GM18951 (cell line): ENCODE measurements at regions not wholly inside any gene's neighbourhood (a gene's known extent, or its start where the extent isn't known, plus 50 kb on each side); places are given as distances from the start of the nearest gene placed in this dataset.

Experiments used
- POLR2A ChIP-seq: IDR thresholded peaks from 4 replicates; pipeline ENCODE4 v1.6.1; 2011; ENCODE audit warnings: mild to moderate bottlenecking; ENCODE audit not compliant: insufficient read length, insufficient read depth; ENCODE audit errors: extremely low read depth
- in situ Hi-C: fragments of 300-500 bp; cut with MboI; formaldehyde crosslinking; loops from one replicate; pipeline ENCODE4 v1.12.0; 2022; ENCODE audit warnings: low sequenced_read_pairs, mixed read lengths, inconsistent platforms; ENCODE audit not compliant: unreplicated experiment

GRCh38 chr5:96340357-96340756, 92.7 kb downstream of the PCSK1 start:
- TF ChIP-seq POLR2A = no peak
- in situ Hi-C loops = loop anchor here (10.0 to 25.0 kb wide), 2 partner anchors 264 to 678 kb away; no protein-coding TSS in a partner anchor

DNA sequence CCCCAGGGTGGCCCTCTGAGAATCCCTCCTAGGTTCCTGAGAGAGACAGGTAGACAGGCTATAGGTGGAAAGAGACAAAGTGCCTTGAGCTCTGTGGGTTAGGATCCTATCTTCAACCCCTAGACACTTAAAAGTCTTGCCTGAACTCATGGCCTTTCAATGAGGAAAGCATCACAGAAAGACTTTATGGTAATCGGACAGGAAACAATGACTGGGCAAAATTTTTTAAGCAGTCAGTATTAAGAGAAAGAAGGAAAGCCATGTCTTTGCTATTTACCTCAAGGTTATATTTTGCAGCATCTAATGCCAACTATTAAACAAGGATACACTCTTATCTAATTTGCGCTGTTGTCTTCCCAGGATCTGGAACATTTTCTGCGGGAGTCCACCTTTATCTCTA, 93.2 kb downstream of the PCSK1 start:
- in situ Hi-C loops = loop anchor here (10.0 to 25.0 kb wide), 3 partner anchors 265 to 678 kb away; no protein-coding TSS in a partner anchor
- TF ChIP-seq POLR2A = no peak

DNA sequence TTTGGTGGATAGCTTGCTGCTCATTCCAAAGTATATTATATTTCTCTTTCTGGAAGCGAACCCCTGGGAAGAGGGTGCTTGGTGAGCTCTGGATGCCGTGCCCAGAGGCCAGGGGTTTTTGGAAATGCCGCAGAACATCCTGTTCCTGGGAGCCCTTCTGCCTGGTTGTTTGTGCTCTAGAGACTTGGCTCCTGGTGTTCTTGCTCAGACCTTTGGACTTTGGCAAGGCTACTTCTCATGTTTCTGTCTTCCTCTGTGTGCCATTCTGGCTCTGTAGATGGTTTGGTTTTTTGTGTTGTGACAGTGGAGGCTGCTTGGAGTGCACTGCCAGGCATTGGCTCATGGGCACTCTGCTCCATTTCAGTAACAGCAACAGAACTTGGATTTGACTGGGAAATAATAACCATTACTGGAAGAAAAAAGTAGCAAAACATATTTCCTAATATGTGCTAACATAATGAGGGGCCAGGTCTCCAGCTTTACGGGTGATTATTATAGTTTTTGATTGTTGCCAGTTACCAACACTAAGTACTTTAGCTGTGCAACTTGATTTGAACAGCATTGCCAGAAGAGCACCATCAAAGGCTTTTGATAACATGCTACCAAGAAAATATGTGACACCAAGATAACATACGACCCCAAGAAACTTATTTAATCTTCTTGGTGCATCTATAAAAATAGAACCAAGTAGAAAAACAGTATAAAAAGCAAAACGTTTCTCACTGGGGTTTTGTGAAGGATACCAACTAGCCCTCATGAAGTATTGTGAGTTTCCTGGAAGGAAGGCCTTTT, 94.2 kb downstream of the PCSK1 start:
- in situ Hi-C loops = loop anchor here (10.0 to 25.0 kb wide), 2 partner anchors 564 to 677 kb away; no protein-coding TSS in a partner anchor

DNA sequence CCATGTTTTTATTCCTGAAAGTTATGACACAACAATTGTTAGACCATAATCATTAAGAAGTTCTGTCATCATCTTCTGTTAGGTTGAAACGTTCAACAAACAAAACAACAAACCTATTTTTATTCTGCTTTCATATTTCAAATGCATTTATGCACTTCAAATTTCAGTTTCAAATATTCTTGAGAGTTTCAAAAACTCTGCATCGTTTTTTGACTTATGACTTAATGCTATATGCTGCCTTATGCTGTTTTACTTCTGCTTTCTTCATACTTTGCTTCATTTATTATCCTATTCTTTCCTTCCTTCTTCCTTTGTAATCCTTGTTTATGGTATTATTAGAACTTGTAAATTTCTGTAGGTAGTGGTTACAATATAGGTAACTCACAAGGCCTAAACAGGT, 95.0 kb downstream of the PCSK1 start:
- TF ChIP-seq POLR2A = no peak
- in situ Hi-C loops = loop anchor here (10.0 to 25.0 kb wide), 2 partner anchors 563 to 676 kb away; no protein-coding TSS in a partner anchor

More for the DNA sequence above, 94.2 kb downstream of the PCSK1 start:
- no peak for TF ChIP-seq POLR2A

- TF ChIP-seq POLR2A = no peak
- in situ Hi-C loops = loop anchor here (10.0 to 25.0 kb wide), 2 partner anchors 562 to 675 kb away; no protein-coding TSS in a partner anchor
Observed at GRCh38 chr5:96337048-96337781, 95.8 kb downstream of the PCSK1 start.

GRCh38 chr5:96336351-96336985, 96.6 kb downstream of the PCSK1 start:
- no peak for TF ChIP-seq POLR2A
- in situ Hi-C loops = loop anchor here (10.0 to 25.0 kb wide), 2 partner anchors 562 to 674 kb away; no protein-coding TSS in a partner anchor

DNA sequence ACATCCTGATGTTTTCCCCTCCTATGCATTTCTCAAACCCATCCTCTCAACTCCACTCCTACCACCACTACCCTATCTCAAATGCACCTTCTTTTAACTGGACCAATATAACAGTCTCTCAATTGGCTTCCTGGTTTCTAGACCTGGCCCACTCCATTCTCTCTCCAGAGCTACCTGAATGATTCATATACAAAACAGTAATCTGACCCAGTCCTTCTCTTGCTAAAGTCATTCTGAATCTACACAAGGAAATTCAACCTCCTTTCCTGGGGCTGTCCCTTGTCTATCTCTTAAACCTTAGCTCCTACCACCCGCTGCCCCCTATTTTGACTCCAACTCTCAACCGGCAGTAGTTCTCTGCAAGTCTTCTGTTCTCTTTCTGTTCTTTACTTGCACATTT, 97.2 kb downstream of the PCSK1 start:
- no peak for TF ChIP-seq POLR2A
- in situ Hi-C loops = loop anchor here (10.0 to 25.0 kb wide), 2 partner anchors 561 to 674 kb away; no protein-coding TSS in a partner anchor

DNA sequence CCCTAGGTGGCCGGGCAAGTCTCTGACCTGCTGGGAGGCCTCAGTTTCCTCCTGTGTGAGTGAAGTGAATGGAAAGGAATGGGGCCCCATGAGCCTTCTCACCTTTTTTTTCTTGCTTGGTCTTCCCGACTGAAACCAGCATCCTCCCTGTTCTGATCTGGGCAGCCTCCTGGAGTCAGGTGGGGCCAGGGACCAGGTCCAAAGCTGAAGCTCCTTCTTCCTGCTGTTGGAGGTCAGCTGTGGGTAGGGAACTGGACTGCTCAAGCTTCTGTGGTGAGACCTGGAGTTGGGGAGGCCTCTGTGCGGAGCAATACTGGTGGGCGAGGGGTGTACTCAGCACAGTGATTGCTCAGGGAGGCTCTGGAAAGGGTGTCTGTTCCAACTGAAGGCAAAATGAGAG, 99.7 kb downstream of the PCSK1 start:
- no peak for TF ChIP-seq POLR2A
- in situ Hi-C loops = loop anchor here (10.0 to 25.0 kb wide), 2 partner anchors 559 to 671 kb away; no protein-coding TSS in a partner anchor

- no peak for TF ChIP-seq POLR2A
- in situ Hi-C loops = loop anchor here (10.0 to 25.0 kb wide), 2 partner anchors 558 to 670 kb away; no protein-coding TSS in a partner anchor
Observed at GRCh38 chr5:96332535-96333366, 100.3 kb downstream of the PCSK1 start.

GRCh38 chr5:96331681-96332361, 101.2 kb downstream of the PCSK1 start:
- no peak for TF ChIP-seq POLR2A
- in situ Hi-C loops = loop anchor here (10.0 to 25.0 kb wide), 2 partner anchors 557 to 670 kb away; no protein-coding TSS in a partner anchor

DNA sequence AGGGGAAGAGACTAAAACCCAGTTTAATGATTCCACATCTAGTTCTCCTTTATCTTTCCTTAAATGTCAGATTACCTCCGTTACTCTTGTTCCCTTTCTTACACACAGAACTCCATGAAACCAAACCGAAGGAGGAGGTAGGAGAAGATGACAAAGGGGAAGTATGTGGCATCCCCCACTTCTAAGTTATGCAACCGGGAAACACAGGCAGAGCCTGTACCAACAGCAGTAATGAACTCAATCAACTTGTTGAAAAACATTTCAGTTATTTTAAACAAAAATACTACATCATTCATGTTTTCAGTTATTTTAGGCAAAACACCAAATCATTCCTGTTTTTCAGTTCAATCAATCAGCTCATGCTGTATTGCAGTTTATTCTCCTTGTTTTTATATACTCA, 101.8 kb downstream of the PCSK1 start:
- in situ Hi-C loops = loop anchor here (10.0 to 25.0 kb wide), 2 partner anchors 556 to 669 kb away; no protein-coding TSS in a partner anchor
- no peak for TF ChIP-seq POLR2A
